ENCODE measurements at regions not wholly inside any gene's neighbourhood (a gene's known extent, or its start where the extent isn't known, plus 50 kb on each side); places are given as distances from the start of the nearest gene placed in this dataset.

DNA sequence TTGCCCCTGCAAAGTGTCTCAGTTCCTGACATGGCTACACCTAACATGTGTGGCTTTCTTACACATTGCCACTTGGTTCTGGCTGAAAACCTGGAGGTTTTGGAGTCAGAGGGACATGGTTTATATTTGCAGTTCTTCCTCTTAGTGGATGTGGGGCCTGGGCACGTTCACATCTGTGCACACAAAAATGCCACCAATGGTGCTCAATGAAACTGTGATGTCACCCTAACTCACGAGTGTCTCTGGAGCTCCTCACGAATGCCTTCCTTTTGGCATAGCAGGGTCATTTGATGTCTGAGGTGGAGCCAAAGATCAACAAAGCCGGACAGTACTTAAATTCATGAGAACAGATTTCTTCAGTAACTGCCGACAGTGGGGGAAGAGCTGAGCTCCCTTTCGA is 231.7 kb upstream of the HS6ST1 start:
- TF ChIP-seq, protein P1, sequence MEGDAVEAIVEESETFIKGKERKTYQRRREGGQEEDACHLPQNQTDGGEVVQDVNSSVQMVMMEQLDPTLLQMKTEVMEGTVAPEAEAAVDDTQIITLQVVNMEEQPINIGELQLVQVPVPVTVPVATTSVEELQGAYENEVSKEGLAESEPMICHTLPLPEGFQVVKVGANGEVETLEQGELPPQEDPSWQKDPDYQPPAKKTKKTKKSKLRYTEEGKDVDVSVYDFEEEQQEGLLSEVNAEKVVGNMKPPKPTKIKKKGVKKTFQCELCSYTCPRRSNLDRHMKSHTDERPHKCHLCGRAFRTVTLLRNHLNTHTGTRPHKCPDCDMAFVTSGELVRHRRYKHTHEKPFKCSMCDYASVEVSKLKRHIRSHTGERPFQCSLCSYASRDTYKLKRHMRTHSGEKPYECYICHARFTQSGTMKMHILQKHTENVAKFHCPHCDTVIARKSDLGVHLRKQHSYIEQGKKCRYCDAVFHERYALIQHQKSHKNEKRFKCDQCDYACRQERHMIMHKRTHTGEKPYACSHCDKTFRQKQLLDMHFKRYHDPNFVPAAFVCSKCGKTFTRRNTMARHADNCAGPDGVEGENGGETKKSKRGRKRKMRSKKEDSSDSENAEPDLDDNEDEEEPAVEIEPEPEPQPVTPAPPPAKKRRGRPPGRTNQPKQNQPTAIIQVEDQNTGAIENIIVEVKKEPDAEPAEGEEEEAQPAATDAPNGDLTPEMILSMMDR (IDR thresholded peaks at IDR 0.05; ENCODE audit: poor library complexity) = no peak
- no peak for TF ChIP-seq EZH2 (IDR thresholded peaks at IDR 0.05; ENCODE audit: borderline replicate concordance)
